IMR-90 (cell line): ENCODE measurements at regions not wholly inside any gene's neighbourhood (a gene's known extent, or its start where the extent isn't known, plus 50 kb on each side); places are given as distances from the start of the nearest gene placed in this dataset.
"Not testable (repeated sequence)": the region's sequence is repeated elsewhere in the genome, so short reads cannot be mapped to it uniquely, and the experiment has no call there.

Experiments used
- ATAC-seq: fragments of 200-7000 bp; cut with Tn5 transposase; 2 replicates; pipeline ENCODE4 v1.9.1; 2020; ENCODE audit warnings: low read depth, mild to moderate bottlenecking, moderate library complexity
- BruUV-seq: library from RNA; stranded (reverse); fragments of 400-500 nt; replicated peaks from 2 replicates; lab custom pipeline; 2021; lab: Mats Ljungman, UMichigan
- CTCF ChIA-PET: fragments of 300-600 bp; formaldehyde crosslinking; extraction: SDS; loops from one replicate; lab custom pipeline; 2021; ENCODE audit warnings: antibody characterized with exemption; lab: Yijun Ruan, JAX
- POLR2A ChIA-PET: fragments of 300-600 bp; sonication (Branson Sonifier 250); formaldehyde crosslinking; loops from one replicate; lab custom pipeline; 2022; ENCODE audit warnings: antibody characterized with exemption; ENCODE audit not compliant: unreplicated experiment; lab: Charles Lee
- DNase-seq: peaks from one replicate; pipeline ENCODE4 v3.0.0; 2013
- H2AFZ ChIP-seq: replicated peaks from 2 replicates; pipeline ENCODE3; 2013; ENCODE audit warnings: low read length, mild to moderate bottlenecking; ENCODE audit not compliant: poor library complexity
- H2AK5ac ChIP-seq: 2 replicates; pipeline ENCODE4 v1.6.1; 2013; ENCODE audit warnings: low read depth, low read length, inconsistent platforms
- H2AK9ac ChIP-seq: replicated peaks from 2 replicates; pipeline ENCODE3; 2013; ENCODE audit warnings: mild to moderate bottlenecking, low read depth, low read length, moderate library complexity; ENCODE audit not compliant: poor library complexity
- H2BK120ac ChIP-seq: 2 replicates; pipeline ENCODE4 v1.6.1; 2013; ENCODE audit warnings: low read depth, low read length, inconsistent platforms
- H2BK15ac ChIP-seq: 3 replicates; pipeline ENCODE4 v1.6.1; 2013; ENCODE audit warnings: low read depth, low read length, inconsistent platforms
- H2BK20ac ChIP-seq: 2 replicates; pipeline ENCODE4 v1.6.1; 2013; ENCODE audit warnings: low read depth, mild to moderate bottlenecking, inconsistent platforms, low read length, moderate library complexity
- H2BK5ac ChIP-seq: 2 replicates; pipeline ENCODE4 v1.6.1; 2013; ENCODE audit warnings: mild to moderate bottlenecking, low read depth, low read length, inconsistent platforms; ENCODE audit not compliant: poor library complexity, severe bottlenecking
- H3K14ac ChIP-seq: replicated peaks from 2 replicates; pipeline ENCODE4 v1.6.1; 2013; ENCODE audit warnings: low read depth, low read length, inconsistent platforms
- H3K18ac ChIP-seq: 2 replicates; pipeline ENCODE4 v1.6.1; 2013; ENCODE audit warnings: low read depth, low read length, control low read depth
- H3K23ac ChIP-seq: 2 replicates; pipeline ENCODE4 v1.6.1; 2013; ENCODE audit warnings: low read depth, low read length, inconsistent platforms
- H3K27ac ChIP-seq: 2 replicates; pipeline ENCODE4 v1.5.1; 2013; ENCODE audit warnings: mild to moderate bottlenecking, control low read depth, low read length; ENCODE audit not compliant: insufficient read depth
- H3K27me3 ChIP-seq: 2 replicates; pipeline ENCODE4 v1.6.1; 2013; ENCODE audit warnings: low read length; ENCODE audit not compliant: control insufficient read depth, insufficient read depth
- H3K36me3 ChIP-seq: 2 replicates; pipeline ENCODE4 v1.6.1; 2013; ENCODE audit warnings: low read length, mixed read lengths; ENCODE audit not compliant: control insufficient read depth, insufficient read depth
- H3K4ac ChIP-seq: 2 replicates; pipeline ENCODE4 v1.6.1; 2013; ENCODE audit warnings: low read depth, low read length, inconsistent platforms
- H3K4me1 ChIP-seq: 2 replicates; pipeline ENCODE4 v1.6.1; 2013; ENCODE audit warnings: low read length, mixed read lengths; ENCODE audit not compliant: control insufficient read depth, insufficient read depth
- H3K4me2 ChIP-seq: 2 replicates; pipeline ENCODE4 v1.6.1; 2013; ENCODE audit warnings: low read depth, mild to moderate bottlenecking, control low read depth, low read length, moderate library complexity
- H3K4me3 ChIP-seq: 2 replicates; pipeline ENCODE4 v1.5.1; 2013; ENCODE audit warnings: low read depth, mild to moderate bottlenecking, control low read depth, low read length, moderate library complexity; ENCODE audit not compliant: insufficient read depth
- H3K56ac ChIP-seq: 2 replicates; pipeline ENCODE4 v1.6.1; 2013; ENCODE audit warnings: low read length, inconsistent platforms; ENCODE audit not compliant: insufficient read depth; ENCODE audit errors: extremely low read depth
- H3K79me1 ChIP-seq, 2 experiments: 2 replicates each; pipeline ENCODE4 v1.6.1; 2013; ENCODE audit warnings: low read length in 2 of 2, inconsistent platforms in 1 of 2, low read depth in 1 of 2
- H3K9ac ChIP-seq: 2 replicates; pipeline ENCODE4 v1.6.1; 2013; ENCODE audit warnings: low read depth, low read length, control low read depth
- H3K9me1 ChIP-seq: 2 replicates; pipeline ENCODE4 v1.6.1; 2013; ENCODE audit warnings: low read length, inconsistent platforms; ENCODE audit not compliant: insufficient read depth
- H3K9me3 ChIP-seq: 2 replicates; pipeline ENCODE4 v1.6.1; 2013; ENCODE audit warnings: low read length; ENCODE audit not compliant: control insufficient read depth, insufficient read depth
- H4K20me1 ChIP-seq: 2 replicates; pipeline ENCODE4 v1.6.1; 2013; ENCODE audit warnings: low read length, inconsistent platforms; ENCODE audit not compliant: insufficient read depth
- H4K5ac ChIP-seq: 2 replicates; pipeline ENCODE4 v1.6.1; 2013; ENCODE audit warnings: mild to moderate bottlenecking, low read depth, low read length, control low read depth
- H4K8ac ChIP-seq, 2 experiments: 2 replicates each; pipeline ENCODE4 v1.6.1; 2013; ENCODE audit warnings: low read depth in 2 of 2, low read length in 2 of 2, control low read depth in 1 of 2, inconsistent platforms in 1 of 2
- H4K91ac ChIP-seq: 2 replicates; pipeline ENCODE4 v1.6.1; 2013; ENCODE audit warnings: low read depth, low read length, inconsistent platforms; ENCODE audit not compliant: insufficient read depth
- CEBPB ChIP-seq: IDR thresholded peaks from 2 replicates; pipeline ENCODE4 v1.6.1; 2012; ENCODE audit warnings: low read depth, low read length, improper control_type of control experiment
- CTCF ChIP-seq: conservative IDR thresholded peaks from 2 replicates; pipeline ENCODE4 v1.5.1; 2012; ENCODE audit warnings: mild to moderate bottlenecking, low read depth, low read length, improper control_type of control experiment
- RAD21 ChIP-seq: IDR thresholded peaks from 2 replicates; pipeline ENCODE4 v1.6.1; 2012; ENCODE audit warnings: low read length, improper control_type of control experiment
- SMC3 ChIP-seq: fragments of 150-350 bp; IDR thresholded peaks from 2 replicates; pipeline ENCODE4 v1.6.1; 2016; ENCODE audit warnings: low read depth, mild to moderate bottlenecking, antibody characterized with exemption, low read length, moderate library complexity
- WGBS, 2 experiments: methylation state at CpG; one replicate each; pipeline versions ENCODE4 v1.1.5 to v1.1.7; 2013; ENCODE audit warnings: missing lambda C conversion rate in 2 of 2; ENCODE audit not compliant: insufficient read length in 1 of 2; ENCODE audit errors: extremely low coverage in 2 of 2; 5-methylcytosine and 5-hydroxymethylcytosine counted together
- dilution Hi-C: fragments of 300-500 bp; cut with HindIII; formaldehyde crosslinking; loops from one replicate; pipeline ENCODE4 v1.14.3; 2018; ENCODE audit warnings: low sequenced_read_pairs; ENCODE audit not compliant: unreplicated experiment
- in situ Hi-C: fragments of 300-500 bp; cut with MboI; formaldehyde crosslinking; loops from 3 replicates; pipeline ENCODE4 v1.14.3; 2019; ENCODE audit warnings: low sequenced_read_pairs, inconsistent platforms, mixed read lengths
- intact Hi-C: fragments of 100-400 bp; cut with micrococcal nuclease; formaldehyde crosslinking; loops from 2 replicates; pipeline ENCODE4 v1.10.0; 2022

GRCh38 chr15:98085003-98085639 lies 124.6 kb downstream of the ARRDC4 start:
- Histone ChIP-seq H2BK120ac (no peak overlapping the region), H3K27me3 (no peaks in the 10 kb centered on the region), H3K27ac (no peak overlapping the region), H3K56ac (no peak overlapping the region), H2AFZ (no peak overlapping the region), H3K9ac (no peak overlapping the region), H3K14ac (no peak overlapping the region), H3K9me3 (no peaks in the 10 kb centered on the region), H3K9me1 (no peaks in the 10 kb centered on the region), H4K5ac (no peak overlapping the region), H3K4me3 (no peak overlapping the region), H3K18ac (no peak overlapping the region), H4K91ac (no peak overlapping the region), H3K36me3 (no peaks in the 10 kb centered on the region), H2BK15ac (no peak overlapping the region), H3K4me2 (no peak overlapping the region), H4K8ac (no peak overlapping the region), H3K23ac (no peak overlapping the region), H3K79me1 (no peaks in the 10 kb centered on the region), H2AK9ac (no peak overlapping the region), H4K20me1 (no peaks in the 10 kb centered on the region), H3K4ac (no peak overlapping the region), H2BK5ac (no peak overlapping the region), H3K4me1 (no peaks in the 10 kb centered on the region), H2AK5ac (no peak overlapping the region), H2BK20ac (no peak overlapping the region)
- ChIA-PET CTCF (interaction anchor here (0.7 to 1.4 kb wide), 4 partner anchors 31 to 178 kb away, joined by 3 to 4 read pairs (median 3); no protein-coding TSS in a partner anchor), POLR2A (no interaction called here)
- DNase-seq (peak; percentile 69), ATAC-seq (peak; percentile 62)
- intact Hi-C loops (loop anchor here (1.0 to 2.0 kb wide), 3 partner anchors 124 to 181 kb away; partner anchors contain the start of gene ARRDC4), dilution Hi-C loops (no loop called here), in situ Hi-C loops (no loop called here)
- no TSS peak for BruUV-seq
- TF ChIP-seq RAD21 (peak; percentile 64), CTCF (peak; percentile 71), CEBPB (no peak), SMC3 (peak; percentile 72)
- WGBS, 2 experiments: no CpG with 5 or more reads among the region's 2 CpGs

GRCh38 chr15:98088307-98088945 lies 127.9 kb downstream of the ARRDC4 start:
- CTCF ChIA-PET, H2BK15ac ChIP-seq: not testable (repeated sequence)

More at GRCh38 chr15:98088307-98088945, 127.9 kb downstream of the ARRDC4 start:
- H4K8ac ChIP-seq, H2AK5ac ChIP-seq, H2BK20ac ChIP-seq, H4K20me1 ChIP-seq, H2AFZ ChIP-seq, H3K9ac ChIP-seq, H4K5ac ChIP-seq, H3K27ac ChIP-seq, BruUV-seq, H3K23ac ChIP-seq, dilution Hi-C loops, H3K9me3 ChIP-seq, H2AK9ac ChIP-seq, H3K18ac ChIP-seq, POLR2A ChIA-PET, H4K91ac ChIP-seq, DNase-seq, H2BK120ac ChIP-seq, H3K4me2 ChIP-seq, H3K36me3 ChIP-seq, H3K56ac ChIP-seq, intact Hi-C loops, H3K4me1 ChIP-seq, H3K27me3 ChIP-seq, H3K4ac ChIP-seq, H3K4me3 ChIP-seq, H3K14ac ChIP-seq, in situ Hi-C loops, H3K79me1 ChIP-seq, H2BK5ac ChIP-seq, H3K9me1 ChIP-seq: not testable (repeated sequence)
- WGBS, 2 experiments: no CpG with 5 or more reads among the region's 35 CpGs
- ATAC-seq: peak; percentile 74
